Neural cell (in vitro differentiated cells): ENCODE measurements at regions not wholly inside any gene's neighbourhood (a gene's known extent, or its start where the extent isn't known, plus 50 kb on each side); places are given as distances from the start of the nearest gene placed in this dataset.

Experiments
- H2AFZ ChIP-seq: fragments of 200-600, 300-800 bp; sonication (generic), shearing (Covaris generic); 2 replicates; pipeline ENCODE4 v1.6.0; 2014; ENCODE audit warnings: low read depth, mild to moderate bottlenecking, antibody characterized with exemption, low read length, moderate library complexity
- H3F3A ChIP-seq: fragments of 200-600 bp; shearing (Covaris generic); 2 replicates; pipeline ENCODE4 v1.6.1; 2016; ENCODE audit warnings: mild to moderate bottlenecking, moderate library complexity, mixed read lengths, antibody characterized with exemption, low read length; ENCODE audit not compliant: insufficient read depth, poor library complexity, severe bottlenecking
- H3K27ac ChIP-seq: fragments of 200-600, 300-800 bp; sonication (generic), shearing (Covaris generic); 2 replicates; pipeline ENCODE4 v1.5.1; 2014; ENCODE audit warnings: mild to moderate bottlenecking, low read length, moderate library complexity
- H3K27me3 ChIP-seq: fragments of 300-800, 200-600 bp; sonication (generic), shearing (Covaris generic); 2 replicates; pipeline ENCODE4 v1.6.0; 2014; ENCODE audit warnings: mild to moderate bottlenecking, low read depth, low read length, moderate library complexity; ENCODE audit not compliant: insufficient read depth
- H3K36me3 ChIP-seq: fragments of 300-800, 200-600 bp; sonication (generic), shearing (Covaris generic); 2 replicates; pipeline ENCODE4 v1.5.1; 2014; ENCODE audit warnings: mild to moderate bottlenecking, antibody characterized with exemption, low read length, moderate library complexity; ENCODE audit not compliant: insufficient read depth
- H3K4me2 ChIP-seq: fragments of 300-800, 200-600 bp; sonication (generic), shearing (Covaris generic); 2 replicates; pipeline ENCODE4 v1.6.0; 2014; ENCODE audit warnings: mild to moderate bottlenecking, low read length
- H3K4me3 ChIP-seq: fragments of 300-800, 200-600 bp; sonication (generic), shearing (Covaris generic); 2 replicates; pipeline ENCODE4 v1.5.1; 2014; ENCODE audit warnings: mild to moderate bottlenecking, low read length, moderate library complexity
- H3K79me2 ChIP-seq: fragments of 200-600 bp; shearing (Covaris generic); replicated peaks from 2 replicates; pipeline ENCODE4 v1.6.0; 2014; ENCODE audit warnings: mild to moderate bottlenecking, low read length, moderate library complexity; ENCODE audit not compliant: insufficient read depth
- H3K9ac ChIP-seq: fragments of 300-800, 200-600 bp; sonication (generic), shearing (Covaris generic); 2 replicates; pipeline ENCODE4 v1.6.1; 2016; ENCODE audit warnings: mild to moderate bottlenecking, low read length, mixed read lengths
- H3K9me2 ChIP-seq: fragments of 200-600 bp; shearing (Covaris generic); 2 replicates; pipeline ENCODE4 v1.6.1; 2016; ENCODE audit warnings: mild to moderate bottlenecking, low read length, mixed read lengths; ENCODE audit not compliant: insufficient read depth
- H3K9me3 ChIP-seq: fragments of 200-600, 300-800 bp; sonication (generic), shearing (Covaris generic); 2 replicates; pipeline ENCODE4 v1.6.1; 2016; ENCODE audit warnings: mild to moderate bottlenecking, mixed run types, low read length, moderate library complexity, mixed read lengths
- H4K20me1 ChIP-seq: fragments of 200-600 bp; shearing (Covaris generic); 2 replicates; pipeline ENCODE4 v1.6.1; 2016; ENCODE audit warnings: mild to moderate bottlenecking, mixed run types; ENCODE audit not compliant: insufficient read depth
- CTCF ChIP-seq: fragments of 450-650 bp; IDR thresholded peaks from 2 replicates; pipeline ENCODE4 v1.5.1; 2014; ENCODE audit warnings: antibody characterized with exemption, mild to moderate bottlenecking, moderate library complexity; ENCODE audit not compliant: poor library complexity, severe bottlenecking
- EP300 ChIP-seq: fragments of 450-650 bp; conservative IDR thresholded peaks from 2 replicates; pipeline ENCODE4 v1.6.1; 2014; ENCODE audit warnings: antibody characterized with exemption, mild to moderate bottlenecking, moderate library complexity; ENCODE audit not compliant: poor library complexity, severe bottlenecking
- EZH2 ChIP-seq: fragments of 200-600, 300-800 bp; shearing (Covaris generic), sonication (generic); IDR thresholded peaks from 2 replicates; pipeline ENCODE4 v1.6.1; 2014; ENCODE audit warnings: antibody characterized with exemption, low read length, borderline replicate concordance, mild to moderate bottlenecking; ENCODE audit not compliant: insufficient read depth, poor library complexity, severe bottlenecking
- MXI1 ChIP-seq: fragments of 450-650 bp; conservative IDR thresholded peaks from 2 replicates; pipeline ENCODE4 v1.6.1; 2014; ENCODE audit warnings: antibody characterized with exemption, mild to moderate bottlenecking; ENCODE audit not compliant: poor library complexity, severe bottlenecking
- POLR2AphosphoS5 ChIP-seq: IDR thresholded peaks from 2 replicates; pipeline ENCODE4 v1.6.1; 2012
- RAD21 ChIP-seq: fragments of 450-650 bp; conservative IDR thresholded peaks from 2 replicates; pipeline ENCODE4 v1.6.1; 2014; ENCODE audit warnings: antibody characterized with exemption, mild to moderate bottlenecking, moderate library complexity
- REST ChIP-seq: IDR thresholded peaks from 2 replicates; pipeline ENCODE4 v1.6.1; 2012; ENCODE audit warnings: borderline replicate concordance
- TAF1 ChIP-seq: IDR thresholded peaks from 2 replicates; pipeline ENCODE4 v1.6.1; 2012; ENCODE audit warnings: low read depth

GRCh38 chr13:106332621-106333020, 202.8 kb downstream of the EFNB2 start:
- H2AFZ ChIP-seq, result no peak overlapping the region
- no peaks in the 10 kb centered on the region for H3K9me2 ChIP-seq
- H3F3A ChIP-seq, result no peaks in the 10 kb centered on the region
- H3K79me2 ChIP-seq, result no peaks in the 10 kb centered on the region
- no peak overlapping the region for H3K27ac ChIP-seq
- H3K4me3 ChIP-seq, result no peak overlapping the region
- TF ChIP-seq POLR2AphosphoS5, result no peak
- no peak for TF ChIP-seq MXI1
- no peak for TF ChIP-seq REST
- no peak for TF ChIP-seq EP300
- no peak for TF ChIP-seq TAF1
- TF ChIP-seq CTCF, result no peak
- no peak for TF ChIP-seq RAD21
- no peak for TF ChIP-seq EZH2
- no peak overlapping the region for H3K4me2 ChIP-seq
- no peaks in the 10 kb centered on the region for H4K20me1 ChIP-seq
- no peaks in the 10 kb centered on the region for H3K27me3 ChIP-seq
- no peaks in the 10 kb centered on the region for H3K36me3 ChIP-seq
- H3K9me3 ChIP-seq, result no peaks in the 10 kb centered on the region
- no peak overlapping the region for H3K9ac ChIP-seq

GRCh38 chr13:106331116-106331515, 204.3 kb downstream of the EFNB2 start:
- H3K27me3 ChIP-seq, result no peaks in the 10 kb centered on the region
- no peaks in the 10 kb centered on the region for H3K36me3 ChIP-seq
- no peak overlapping the region for H3K4me2 ChIP-seq
- no peak overlapping the region for H3K4me3 ChIP-seq
- no peaks in the 10 kb centered on the region for H3F3A ChIP-seq
- H2AFZ ChIP-seq, result no peak overlapping the region
- H4K20me1 ChIP-seq, result no peaks in the 10 kb centered on the region
- H3K9me2 ChIP-seq, result no peaks in the 10 kb centered on the region
- no peaks in the 10 kb centered on the region for H3K79me2 ChIP-seq
- no peak overlapping the region for H3K9ac ChIP-seq
- H3K9me3 ChIP-seq, result no peaks in the 10 kb centered on the region
- no peak overlapping the region for H3K27ac ChIP-seq
- TF ChIP-seq EZH2, result no peak
- TF ChIP-seq TAF1, result no peak
- TF ChIP-seq MXI1, result no peak
- no peak for TF ChIP-seq REST
- TF ChIP-seq RAD21, result no peak
